HG03064 (cell line): ENCODE measurements at regions not wholly inside any gene's neighbourhood (a gene's known extent, or its start where the extent isn't known, plus 50 kb on each side); places are given as distances from the start of the nearest gene placed in this dataset.
A peak's percentile ranks its signal among the peaks of the same experiment; 100 is the strongest.

Experiments
- ATAC-seq: cut with Tn5 transposase; IDR thresholded peaks from one replicate; pipeline ENCODE4 v1.9.1; 2021; ENCODE audit warnings: low read depth; ENCODE audit not compliant: unreplicated experiment

DNA sequence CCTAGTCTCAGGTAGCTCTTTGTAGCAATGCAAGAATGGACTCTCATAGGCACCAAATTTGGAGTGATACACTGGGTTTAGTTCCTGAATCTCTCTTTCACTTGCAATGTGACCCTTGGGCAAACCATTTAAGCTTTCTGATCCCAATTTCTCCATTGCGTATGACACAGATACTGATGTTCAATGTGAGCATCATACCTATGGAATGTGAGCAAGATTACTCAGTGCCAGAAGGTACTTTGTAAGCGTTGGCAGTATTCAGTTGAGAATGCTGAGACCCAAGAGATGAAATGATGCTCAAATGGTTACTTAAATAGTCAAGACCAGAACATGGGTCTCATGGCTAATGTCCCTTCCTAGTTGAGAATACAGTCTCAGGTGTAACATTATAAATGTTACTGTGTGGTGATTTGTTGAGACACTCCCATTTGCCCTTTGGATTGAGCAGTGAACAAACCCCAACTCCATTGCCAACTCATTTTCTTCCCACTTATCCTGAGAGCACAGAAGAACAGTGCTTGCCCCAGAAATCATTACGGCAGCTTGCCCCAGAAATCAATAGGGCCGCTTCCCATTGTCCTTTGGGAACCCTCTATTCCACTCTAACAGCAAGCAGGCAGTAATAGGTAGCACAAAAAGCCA, 134.1 kb downstream of the SOX9 start:
- ATAC-seq: no peak

GRCh38 chr17:72255481-72255880, 134.7 kb downstream of the SOX9 start:
- ATAC-seq: no peak

DNA sequence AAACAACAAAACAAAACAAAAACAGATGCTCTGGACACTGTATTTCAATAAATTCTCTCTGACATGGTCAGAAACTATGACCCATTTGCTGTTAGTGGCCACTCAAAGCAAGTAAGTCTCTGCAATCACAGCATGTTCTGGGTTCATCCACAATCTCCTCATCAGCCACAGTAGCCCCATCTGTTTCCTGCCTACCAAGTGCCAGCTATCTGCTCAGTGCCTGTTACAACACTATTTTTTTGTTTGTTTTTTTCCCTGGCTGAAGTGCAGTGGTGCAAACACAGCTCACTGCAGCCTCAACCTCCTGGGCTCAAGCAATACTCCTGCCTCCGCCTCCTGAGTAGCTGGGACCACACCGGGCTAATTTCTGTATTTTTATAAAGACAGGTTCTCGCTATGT, 137.9 kb downstream of the SOX9 start:
- no peak for ATAC-seq

- ATAC-seq: no peak
These were observed 139.1 kb downstream of the SOX9 start for GRCh38 chr17:72259922-72260321.

GRCh38 chr17:72262766-72263165, 141.9 kb downstream of the SOX9 start:
- no peak for ATAC-seq

DNA sequence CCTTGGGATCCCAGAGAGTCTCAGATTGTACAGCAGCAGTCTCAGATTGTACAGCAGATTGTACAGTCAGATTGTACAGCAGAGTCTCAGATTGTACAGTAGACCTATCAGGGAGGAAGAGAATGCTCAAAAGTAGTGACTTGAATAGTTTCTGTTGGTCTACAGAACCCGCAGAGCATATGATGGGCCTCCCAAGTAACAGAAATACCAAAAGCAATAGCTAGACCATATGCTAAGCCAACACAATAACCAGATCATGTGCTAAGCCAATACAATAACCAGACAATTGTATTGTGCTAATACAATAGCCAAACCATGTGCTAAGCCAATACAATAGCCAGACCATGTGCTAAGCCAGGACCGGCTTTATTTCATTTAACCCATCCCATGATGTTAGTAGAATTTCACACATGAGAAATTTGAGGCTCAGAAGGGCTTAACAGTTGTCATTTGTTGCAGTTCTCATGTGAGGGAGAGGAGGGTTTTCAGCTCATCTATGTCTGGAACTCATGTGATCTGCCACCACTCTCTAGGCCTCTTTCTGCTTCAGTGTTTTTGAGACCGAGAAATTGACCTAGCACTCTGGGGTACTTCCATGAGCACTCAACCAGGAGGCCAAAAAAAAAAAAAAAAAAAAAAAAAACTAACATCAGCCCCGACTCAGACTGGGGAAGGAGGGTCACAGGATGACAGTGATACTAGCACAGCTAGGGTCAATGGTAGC, 144.0 kb downstream of the SOX9 start:
- ATAC-seq: peak; percentile 50

DNA sequence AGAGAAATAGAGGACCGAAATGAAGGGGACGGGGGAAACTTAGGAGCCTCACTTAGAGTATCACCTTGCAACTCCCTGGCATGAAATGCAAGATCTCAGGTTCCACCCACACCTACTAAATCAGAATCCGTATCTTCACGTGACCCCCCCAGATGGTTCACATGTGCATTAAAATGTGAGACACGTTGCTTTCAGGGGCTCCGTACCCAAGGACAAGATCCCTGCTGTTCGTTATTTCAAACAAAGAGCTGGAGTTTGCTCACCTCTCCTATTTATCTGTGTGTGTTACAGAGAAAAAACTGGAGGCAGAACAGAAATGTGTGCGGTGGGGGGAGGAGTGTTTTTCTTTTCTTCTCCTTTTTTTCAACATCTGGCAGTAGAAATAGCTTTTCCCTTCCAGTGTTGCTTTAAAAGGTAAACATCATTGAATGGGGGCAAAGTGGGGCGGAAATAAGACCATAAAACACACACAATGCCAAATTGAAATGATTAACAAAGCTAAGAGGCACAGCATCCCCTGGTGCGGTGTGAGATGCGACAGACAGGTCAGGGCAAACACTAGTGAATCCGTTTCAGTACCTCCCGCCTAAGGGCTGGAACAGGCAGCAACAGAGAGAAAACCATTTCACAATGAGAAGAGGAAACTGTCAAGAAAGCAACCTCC, 145.4 kb downstream of the SOX9 start:
- no peak for ATAC-seq

- ATAC-seq: no peak
These were observed 146.8 kb downstream of the SOX9 start for GRCh38 chr17:72267601-72268000.

DNA sequence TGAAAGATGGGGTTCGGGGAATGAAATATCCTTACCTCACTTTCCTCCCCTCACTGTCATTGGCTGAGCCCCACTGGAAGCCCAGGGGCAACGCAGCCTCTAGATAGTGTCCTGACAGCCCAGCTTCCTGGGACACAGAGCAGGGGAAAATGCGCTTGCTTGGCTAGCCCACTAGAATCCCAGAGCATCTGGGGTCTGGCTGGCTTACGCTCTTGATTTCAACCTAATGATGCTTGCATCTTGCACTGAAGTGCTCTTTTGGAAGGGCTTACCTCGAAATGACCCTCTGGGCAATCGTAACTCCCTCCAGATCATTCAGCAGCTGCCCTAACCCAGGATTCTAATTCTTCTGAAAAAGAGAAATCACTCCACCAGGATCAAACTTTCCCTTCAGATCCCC, 147.6 kb downstream of the SOX9 start:
- ATAC-seq: no peak

DNA sequence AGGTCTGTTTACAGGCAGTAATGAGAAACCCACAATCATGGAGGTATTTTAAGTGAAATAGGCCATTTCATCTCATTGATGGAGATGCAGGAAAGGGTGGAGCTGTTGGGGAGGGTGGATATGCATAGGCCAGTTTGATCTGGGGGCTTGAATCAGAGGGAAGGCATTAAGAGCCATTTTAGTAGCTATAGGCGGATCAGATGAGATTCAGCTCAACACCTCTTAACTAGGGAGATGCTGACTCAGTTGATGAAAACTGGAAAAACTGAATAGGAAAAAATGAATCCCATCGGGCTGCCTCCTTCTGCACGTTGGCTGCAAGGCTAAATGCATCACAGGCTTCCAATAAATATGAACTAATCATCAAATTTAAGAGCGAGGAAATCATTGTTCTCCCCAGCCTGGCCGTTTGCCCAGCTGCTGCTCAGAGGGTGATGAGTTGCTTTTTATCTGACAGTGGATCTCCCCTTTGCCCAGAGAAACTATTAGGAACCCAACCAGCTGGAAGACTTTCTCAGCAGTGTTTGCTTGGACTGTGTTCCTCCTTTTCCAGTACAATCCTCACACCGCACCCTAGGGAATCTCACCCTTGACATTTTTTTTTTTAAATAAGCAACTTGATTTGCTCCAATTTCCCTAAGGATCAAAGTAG, 149.6 kb downstream of the SOX9 start:
- ATAC-seq: no peak

DNA sequence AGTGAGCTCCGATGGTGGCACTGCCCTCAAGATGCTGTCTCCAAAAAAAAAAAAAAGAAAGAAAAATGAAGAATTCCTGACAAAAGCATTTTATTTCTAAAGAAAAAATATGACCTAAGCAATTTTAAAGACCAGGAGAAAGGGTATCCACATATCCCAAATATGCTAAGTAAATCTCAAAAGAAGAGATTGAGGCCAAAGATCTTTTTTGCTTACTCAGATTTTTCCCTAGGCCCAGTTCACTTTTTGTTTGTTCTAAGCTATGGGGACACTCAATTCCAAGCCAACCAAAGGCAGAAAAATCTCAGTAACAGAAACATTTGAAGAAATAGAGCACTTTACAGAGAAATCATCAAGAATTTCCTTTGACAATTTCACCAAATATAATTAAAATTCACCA, 150.8 kb downstream of the SOX9 start:
- ATAC-seq: no peak

DNA sequence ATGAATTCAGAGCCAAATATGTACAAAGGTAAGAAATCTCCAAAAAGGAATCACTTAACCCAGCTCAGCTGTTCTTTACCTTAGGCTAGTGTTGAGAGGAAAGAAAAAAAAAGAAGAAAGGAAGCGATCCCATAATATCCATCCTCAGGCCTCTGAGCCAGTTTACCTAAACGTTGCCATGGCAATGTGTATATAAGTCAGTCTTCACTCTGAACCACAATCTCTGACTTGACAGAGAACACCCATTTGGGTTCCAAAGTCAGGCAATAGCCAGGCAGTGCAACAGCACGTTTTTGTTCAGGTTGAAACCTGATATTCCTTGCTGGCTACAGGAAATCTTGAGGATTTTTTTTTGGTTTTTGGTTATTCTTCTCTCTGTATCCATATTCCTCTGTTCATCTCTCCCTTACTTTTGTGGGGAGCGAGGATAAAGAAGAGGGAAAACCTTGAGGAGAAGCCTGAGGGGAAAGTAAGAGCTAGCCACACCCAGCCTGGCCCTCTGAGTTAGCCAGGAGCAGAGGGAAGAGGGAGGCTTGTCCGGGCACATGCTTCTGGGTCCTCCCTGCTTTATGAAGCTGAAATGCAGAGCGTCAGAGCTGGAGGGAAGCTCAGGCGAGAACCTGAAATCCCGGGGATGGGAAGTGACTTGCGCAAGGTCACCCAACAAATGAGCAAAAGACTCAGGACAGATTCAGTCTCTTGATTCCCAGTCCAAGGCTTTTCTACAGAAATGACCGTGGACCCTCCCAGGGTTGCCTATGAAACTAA, 152.7 kb downstream of the SOX9 start:
- ATAC-seq: no peak

- ATAC-seq: no peak
These were observed 153.8 kb downstream of the SOX9 start for GRCh38 chr17:72274614-72275013.

- no peak for ATAC-seq
These were observed 160.1 kb downstream of the SOX9 start for GRCh38 chr17:72280881-72281280.

- ATAC-seq: no peak
These were observed 161.7 kb downstream of the SOX9 start for GRCh38 chr17:72282439-72283029.

DNA sequence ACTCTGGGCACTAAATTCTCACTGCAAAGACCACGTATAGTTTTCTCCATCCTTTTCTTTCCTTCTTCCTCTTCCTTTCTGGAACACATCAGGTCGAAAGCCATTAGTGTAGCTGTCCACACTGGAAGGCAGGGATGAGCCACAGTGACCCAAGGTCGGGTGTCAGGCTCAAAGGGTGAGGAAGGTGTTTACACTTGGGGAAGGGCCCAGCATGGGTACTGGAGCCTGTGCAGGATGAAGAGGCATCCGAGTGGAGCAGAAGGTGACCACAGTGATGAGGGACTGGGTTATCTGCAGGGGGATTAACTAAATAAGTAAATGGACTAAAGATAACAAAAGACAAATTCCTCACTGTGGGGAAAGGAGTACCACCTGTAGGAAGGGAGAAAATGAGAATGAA, 164.0 kb downstream of the SOX9 start:
- ATAC-seq: no peak

DNA sequence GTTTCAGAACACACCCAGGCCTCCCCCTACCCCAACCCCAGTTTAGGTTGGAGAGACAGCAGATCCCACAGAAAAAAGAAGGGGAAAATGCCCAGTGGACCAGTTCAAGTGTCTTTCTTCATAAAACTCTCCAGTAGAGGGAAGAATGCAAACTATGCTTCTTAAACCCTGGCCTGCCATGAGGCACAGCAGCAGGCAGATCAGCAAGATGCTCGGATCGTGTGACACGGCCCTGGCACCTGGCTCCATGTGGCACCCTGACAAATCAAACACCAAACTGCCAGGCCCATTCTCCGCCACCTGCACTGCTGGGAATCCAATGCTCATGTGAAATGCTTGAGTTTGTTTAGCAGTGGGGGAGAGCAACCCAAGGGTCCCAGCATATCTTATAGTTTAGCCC, 166.8 kb downstream of the SOX9 start:
- ATAC-seq: no peak

GRCh38 chr17:72294487-72294893, 173.7 kb downstream of the SOX9 start:
- no peak for ATAC-seq

DNA sequence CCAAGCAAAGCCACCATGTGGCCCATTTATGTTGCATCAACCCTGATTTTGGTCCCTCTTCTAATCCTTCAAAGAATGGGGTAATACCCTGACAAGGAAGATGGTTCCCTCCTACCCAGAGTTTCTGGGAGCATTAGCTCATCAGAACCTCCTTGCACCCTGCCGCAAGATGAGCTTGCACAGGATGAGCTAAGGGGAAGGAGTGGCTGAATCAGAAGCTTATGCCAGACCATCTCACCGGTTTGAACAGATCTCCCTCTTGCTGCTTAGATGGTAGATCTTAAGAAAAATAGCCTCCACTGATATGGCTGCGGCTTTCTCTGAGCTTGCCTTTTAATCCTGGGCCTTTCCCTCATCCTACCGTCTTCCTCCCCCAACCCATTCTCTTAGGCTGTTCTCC, 175.1 kb downstream of the SOX9 start:
- ATAC-seq: no peak

GRCh38 chr17:72296456-72296855, 175.6 kb downstream of the SOX9 start:
- ATAC-seq: no peak
